Stimulated activated CD4-positive, alpha-beta T cell treated with anti-CD3 and anti-CD28 coated beads, Interleukin-12 subunit alpha, Interleukin-12 subunit beta, amount 100 ng/mL, for 24 hours (primary cell): ENCODE measurements at regions not wholly inside any gene's neighbourhood (a gene's known extent, or its start where the extent isn't known, plus 50 kb on each side); places are given as distances from the start of the nearest gene placed in this dataset.
"Not testable (repeated sequence)": the region's sequence is repeated elsewhere in the genome, so short reads cannot be mapped to it uniquely, and the experiment has no call there.

Experiments used
- DNase-seq, 2 experiments: peaks; one replicate each; pipeline ENCODE4 v3.0.0-alpha.2; 2020; ENCODE audit warnings: low read depth in 2 of 2

GRCh38 chr13:87334176-87334575, 337.0 kb upstream of the SLITRK5 start:
- no peak for DNase-seq

- DNase-seq, result not testable (repeated sequence)
Observed at GRCh38 chr13:87336346-87336889, 334.8 kb upstream of the SLITRK5 start.

GRCh38 chr13:87344176-87344575, 327.0 kb upstream of the SLITRK5 start:
- DNase-seq, result no peak

GRCh38 chr13:87355451-87355850, 315.7 kb upstream of the SLITRK5 start:
- DNase-seq, result no peak

GRCh38 chr13:87356314-87356713, 314.9 kb upstream of the SLITRK5 start:
- DNase-seq, result no peak

GRCh38 chr13:87358319-87358718, 312.9 kb upstream of the SLITRK5 start:
- DNase-seq, result no peak

GRCh38 chr13:87361216-87361615, 310.0 kb upstream of the SLITRK5 start:
- no peak for DNase-seq

GRCh38 chr13:87368639-87369038, 302.5 kb upstream of the SLITRK5 start:
- no peak for DNase-seq

- DNase-seq, result no peak
Observed at GRCh38 chr13:87376081-87376480, 295.1 kb upstream of the SLITRK5 start.

- no peak for DNase-seq
Observed at GRCh38 chr13:87384099-87384498, 287.1 kb upstream of the SLITRK5 start.

- no peak for DNase-seq
Observed at GRCh38 chr13:87393358-87393757, 277.8 kb upstream of the SLITRK5 start.

- no peak for DNase-seq
Observed at GRCh38 chr13:87398047-87398446, 273.1 kb upstream of the SLITRK5 start.

- DNase-seq, result no peak
Observed at GRCh38 chr13:87403748-87404432, 267.3 kb upstream of the SLITRK5 start.

- no peak for DNase-seq
Observed at GRCh38 chr13:87426742-87427141, 244.4 kb upstream of the SLITRK5 start.

- DNase-seq, result no peak
Observed at GRCh38 chr13:87444135-87444534, 227.0 kb upstream of the SLITRK5 start.

GRCh38 chr13:87452281-87452680, 218.9 kb upstream of the SLITRK5 start:
- DNase-seq, result no peak

GRCh38 chr13:87453244-87453643, 217.9 kb upstream of the SLITRK5 start:
- DNase-seq, result no peak

- no peak for DNase-seq
Observed at GRCh38 chr13:87459419-87459818, 211.8 kb upstream of the SLITRK5 start.

GRCh38 chr13:87497426-87497825, 173.7 kb upstream of the SLITRK5 start:
- no peak for DNase-seq

- DNase-seq, result no peak
Observed at GRCh38 chr13:87498681-87499080, 172.5 kb upstream of the SLITRK5 start.

- no peak for DNase-seq
Observed at GRCh38 chr13:87524775-87525174, 146.4 kb upstream of the SLITRK5 start.

GRCh38 chr13:87533776-87534175, 137.4 kb upstream of the SLITRK5 start:
- DNase-seq, result no peak

- no peak for DNase-seq
Observed at GRCh38 chr13:87535911-87536310, 135.3 kb upstream of the SLITRK5 start.

GRCh38 chr13:87536499-87536898, 134.7 kb upstream of the SLITRK5 start:
- no peak for DNase-seq
